Left ventricle myocardium inferior (tissue), 1 donor: ENCODE measurements at regions not wholly inside any gene's neighbourhood (a gene's known extent, or its start where the extent isn't known, plus 50 kb on each side); places are given as distances from the start of the nearest gene placed in this dataset.

Experiments
- DNase-seq: peaks from one replicate; pipeline ENCODE4 v3.0.0-alpha.2; 2020
- H3K27ac ChIP-seq: fragments of 200-600 bp; replicated peaks from 2 replicates; pipeline ENCODE4 v1.8.0; 2021
- H3K27me3 ChIP-seq: fragments of 200-600 bp; 2 replicates; pipeline ENCODE4 v1.8.0; 2021; ENCODE audit warnings: low read depth
- H3K36me3 ChIP-seq: fragments of 200-600 bp; 2 replicates; pipeline ENCODE4 v1.8.0; 2021
- H3K4me1 ChIP-seq: fragments of 200-600 bp; 2 replicates; pipeline ENCODE4 v1.8.0; 2021
- H3K4me3 ChIP-seq: fragments of 200-600 bp; 2 replicates; pipeline ENCODE4 v1.8.0; 2021; ENCODE audit warnings: mild to moderate bottlenecking, moderate library complexity
- H3K9me3 ChIP-seq: fragments of 200-600 bp; replicated peaks from 2 replicates; pipeline ENCODE4 v1.8.0; 2021
- CTCF ChIP-seq: fragments of 200-600 bp; IDR thresholded peaks from 2 replicates; pipeline ENCODE4 v1.8.0; 2021; ENCODE audit warnings: antibody characterized with exemption, mild to moderate bottlenecking, borderline replicate concordance
- intact Hi-C: fragments of 100-400 bp; cut with micrococcal nuclease; formaldehyde crosslinking; loops from one replicate; pipeline ENCODE4 v1.11.0; 2022
- donor health status: DM: no; HTN: yes; CAD: no; lungs with severe emphysema.

DNA sequence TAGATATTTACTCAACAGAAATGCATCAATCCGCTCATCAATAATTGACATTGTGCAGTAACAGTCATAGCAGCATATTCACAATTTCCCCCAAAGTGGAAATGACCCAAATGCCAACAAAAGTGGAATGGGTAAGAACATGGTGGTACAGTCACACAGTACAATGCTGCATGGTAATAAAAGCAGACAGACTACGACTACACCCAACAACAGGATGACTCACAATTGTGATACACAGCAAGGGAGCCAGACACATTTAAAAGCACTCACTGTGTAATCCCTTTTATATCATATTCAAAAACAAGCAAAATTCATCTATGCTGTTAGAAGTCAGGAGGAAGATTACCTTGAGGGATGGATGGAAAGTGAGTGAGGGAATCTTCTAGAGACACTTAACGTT lies 76.5 kb upstream of the NUDT7 start:
- Histone ChIP-seq H3K27ac (no peak overlapping the region), H3K9me3 (no peaks in the 10 kb centered on the region), H3K27me3 (peaks cover 45% of the 10 kb centered on the region), H3K4me3 (no peak overlapping the region), H3K36me3 (no peaks in the 10 kb centered on the region), H3K4me1 (no peaks in the 10 kb centered on the region)
- TF ChIP-seq CTCF: no peak
- no peak for DNase-seq
- intact Hi-C loops: no loop called here

DNA sequence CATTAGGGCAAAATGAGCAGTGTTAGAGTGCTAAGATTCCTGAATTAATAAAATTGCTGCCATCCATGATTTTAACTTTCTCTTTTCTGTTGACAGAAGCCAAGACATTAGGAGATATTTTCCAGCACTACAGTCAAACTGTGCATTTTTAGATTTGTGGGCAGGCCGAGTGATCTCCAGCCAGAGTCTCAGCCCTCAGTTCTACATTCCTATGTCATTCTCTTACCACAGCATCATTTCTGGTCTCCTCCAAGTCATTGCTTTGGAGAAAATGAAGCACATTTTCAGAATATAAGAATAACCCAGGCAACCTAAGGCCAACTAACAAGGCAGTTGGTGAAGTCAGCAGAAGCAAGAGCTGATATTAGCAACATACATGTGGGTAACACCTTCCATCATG lies 74.6 kb upstream of the NUDT7 start:
- intact Hi-C loops: no loop called here
- no peak overlapping the region for H3K4me3 ChIP-seq
- peaks cover 62% of the 10 kb centered on the region for H3K27me3 ChIP-seq
- no peak for TF ChIP-seq CTCF
- no peak for DNase-seq
- no peak overlapping the region for H3K27ac ChIP-seq
- no peaks in the 10 kb centered on the region for H3K9me3 ChIP-seq
- no peaks in the 10 kb centered on the region for H3K4me1 ChIP-seq
- H3K36me3 ChIP-seq: no peaks in the 10 kb centered on the region

- no peak for TF ChIP-seq CTCF
These were observed 71.6 kb upstream of the NUDT7 start for GRCh38 chr16:77650761-77651160.

GRCh38 chr16:77652399-77652798 lies 69.9 kb upstream of the NUDT7 start:
- no peak for DNase-seq
- Histone ChIP-seq H3K4me1 (no peaks in the 10 kb centered on the region), H3K27me3 (peaks cover 86% of the 10 kb centered on the region), H3K4me3 (no peak overlapping the region), H3K36me3 (no peaks in the 10 kb centered on the region), H3K27ac (no peak overlapping the region), H3K9me3 (no peaks in the 10 kb centered on the region)
- intact Hi-C loops: no loop called here
- TF ChIP-seq CTCF: no peak

More at GRCh38 chr16:77650761-77651160, 71.6 kb upstream of the NUDT7 start:
- H3K36me3 ChIP-seq: no peaks in the 10 kb centered on the region
- no peak for DNase-seq
- no peak overlapping the region for H3K27ac ChIP-seq
- intact Hi-C loops: no loop called here
- no peaks in the 10 kb centered on the region for H3K9me3 ChIP-seq
- no peak overlapping the region for H3K4me3 ChIP-seq
- H3K27me3 ChIP-seq: peaks cover 70% of the 10 kb centered on the region
- H3K4me1 ChIP-seq: no peaks in the 10 kb centered on the region

DNA sequence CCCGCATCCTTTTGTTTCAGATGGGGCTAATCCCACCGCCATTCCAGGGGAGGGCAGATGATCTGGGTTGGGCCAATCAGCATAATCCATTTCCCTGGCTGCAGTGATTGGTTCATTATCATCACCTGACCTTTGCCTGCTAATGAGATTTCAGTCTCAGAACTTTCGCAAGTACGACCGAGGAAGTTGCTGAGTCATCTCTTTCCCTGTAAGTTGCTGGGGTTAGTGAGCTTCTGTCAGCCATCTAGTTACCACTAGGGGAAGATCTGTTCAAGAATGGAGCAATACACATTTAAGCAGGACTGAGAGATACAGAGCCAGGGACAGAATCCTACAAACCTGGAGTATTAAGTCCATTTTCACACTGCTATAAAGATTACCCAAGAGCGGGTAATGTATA lies 65.3 kb upstream of the NUDT7 start:
- peaks cover 67% of the 10 kb centered on the region for H3K27me3 ChIP-seq
- H3K4me3 ChIP-seq: no peak overlapping the region
- no peak for DNase-seq
- intact Hi-C loops: no loop called here
- no peak for TF ChIP-seq CTCF
- peaks cover 3% of the 10 kb centered on the region for H3K9me3 ChIP-seq
- H3K27ac ChIP-seq: no peak overlapping the region
- no peaks in the 10 kb centered on the region for H3K4me1 ChIP-seq
- H3K36me3 ChIP-seq: no peaks in the 10 kb centered on the region

- no peak overlapping the region for H3K4me3 ChIP-seq
- peaks cover 39% of the 10 kb centered on the region for H3K27me3 ChIP-seq
- H3K27ac ChIP-seq: no peak overlapping the region
- TF ChIP-seq CTCF: peak; percentile 59
- intact Hi-C loops: no loop called here
- peaks cover 15% of the 10 kb centered on the region for H3K9me3 ChIP-seq
- no peaks in the 10 kb centered on the region for H3K4me1 ChIP-seq
- H3K36me3 ChIP-seq: no peaks in the 10 kb centered on the region
- no peak for DNase-seq
These were observed 62.0 kb upstream of the NUDT7 start for GRCh38 chr16:77660311-77660710.
